ENCODE measurements at regions not wholly inside any gene's neighbourhood (a gene's known extent, or its start where the extent isn't known, plus 50 kb on each side); places are given as distances from the start of the nearest gene placed in this dataset.

GRCh38 chr16:52191531-52192134, 355.3 kb downstream of the TOX3 start:
- H2AFZ ChIP-seq (ENCODE audit: low read length), result no peak overlapping the region
- ChIA-PET CTCF (ENCODE audit: low intra/inter-chr PET ratio, low total read pairs) (interaction anchor here (0.6 to 2.9 kb wide), 5 partner anchors 123 to 721 kb away, joined by 3 to 31 read pairs (median 4); no protein-coding TSS in a partner anchor), POLR2A (interaction anchor here (1.0 to 1.5 kb wide), 6 partner anchors 297 to 670 kb away, joined by 3 to 7 read pairs (median 4); partner anchors contain the start of gene TOX3)
- H3K9ac ChIP-seq (ENCODE audit: insufficient read depth, low read depth, low read length), result no peak overlapping the region
- no peaks in the 10 kb centered on the region for H3K9me3 ChIP-seq (ENCODE audit: low read length)
- no peaks in the 10 kb centered on the region for H4K20me1 ChIP-seq (ENCODE audit: insufficient read depth, low read length)
- BruUV-seq (replicated peaks), result no TSS peak
- no peaks in the 10 kb centered on the region for H3K79me2 ChIP-seq (ENCODE audit: insufficient read depth, low read length)
- in situ Hi-C loops (cut with HindIII; ENCODE audit: extremely low pct_ligation_motif_present, low pct_unique_long_range_greater_than_20kb), result loop anchor here (5.0 to 10.0 kb wide), 2 partner anchors 353 to 671 kb away; partner anchors contain the start of gene TOX3
- no peak overlapping the region for H3K4me3 ChIP-seq (replicated peaks in 1 of 3; ENCODE audit: insufficient read depth in 1 of 3, low read depth in 2 of 3, low read length in 3 of 3)
- H3K27me3 ChIP-seq (ENCODE audit: control insufficient read depth in 1 of 2, insufficient read depth in 2 of 2, low read length in 2 of 2), result no peaks in the 10 kb centered on the region
- H3K27ac ChIP-seq (ENCODE audit: extremely low read length, insufficient read depth, low read length), result no peak overlapping the region
- H3K4me1 ChIP-seq (ENCODE audit: insufficient read depth, low read length), result peaks cover 9% of the 10 kb centered on the region
- ATAC-seq (peak; percentile 74), FAIRE-seq (peak; percentile 90), DNase-seq (ENCODE audit: low spot score) (peak; percentile 76)
- intact Hi-C loops (cut with micrococcal nuclease; ENCODE audit: unreplicated experiment), result loop anchor here (1.0 to 5.0 kb wide), 6 partner anchors 241 to 831 kb away; no protein-coding TSS in a partner anchor
- WGBS (ENCODE audit: low lambda C conversion rate), result 51% methylated on average over 7 of the region's 7 CpGs
- H3K4me2 ChIP-seq (ENCODE audit: low read depth, low read length), result no peak overlapping the region
- H3K36me3 ChIP-seq (replicated peaks in 1 of 2; ENCODE audit: control insufficient read depth in 1 of 2, insufficient read depth in 2 of 2, low read length in 2 of 2), result no peaks in the 10 kb centered on the region
- TF ChIP-seq ELF3 (CRISPR knock-in tag; IDR thresholded peaks at IDR 0.05) (peak; percentile 60), GATAD2A (CRISPR knock-in tag; IDR thresholded peaks at IDR 0.05) (peak; percentile 55), ZNF24 (IDR thresholded peaks at IDR 0.05) (0 out of 2 replicates have a peak, but pooled peaks have one; percentile 48), ATF2 (CRISPR knock-in tag; IDR thresholded peaks at IDR 0.05) (peak; percentile 33; the same call in 1 of the 2 replicates), ERF (CRISPR knock-in tag; IDR thresholded peaks at IDR 0.05) (peak; percentile 49; the same call in 1 of the 2 replicates), RCOR2 (CRISPR knock-in tag; IDR thresholded peaks at IDR 0.05) (peak; percentile 26; the same call in 1 of the 2 replicates), ZMYM4 (CRISPR knock-in tag; IDR thresholded peaks at IDR 0.05) (peak; percentile 55), SOX6 (IDR thresholded peaks at IDR 0.05) (no peak), SOX6 (CRISPR knock-in tag; IDR thresholded peaks at IDR 0.05) (peak; percentile 58; the same call in 1 of the 2 replicates), MYPOP (CRISPR knock-in tag; IDR thresholded peaks at IDR 0.05) (no peak), FOXA3 (CRISPR knock-in tag; IDR thresholded peaks at IDR 0.05) (peak; percentile 45), KDM3A (CRISPR knock-in tag; IDR thresholded peaks at IDR 0.05; ENCODE audit: low read depth) (peak; percentile 75; the same call in 1 of the 2 replicates), ZNF644 (CRISPR knock-in tag; IDR thresholded peaks at IDR 0.05; ENCODE audit: low read depth) (peak; percentile 57; the same call in 1 of the 2 replicates), MIXL1 (CRISPR knock-in tag; IDR thresholded peaks at IDR 0.05) (peak; percentile 81)
- TF ChIP-seq, protein P1, sequence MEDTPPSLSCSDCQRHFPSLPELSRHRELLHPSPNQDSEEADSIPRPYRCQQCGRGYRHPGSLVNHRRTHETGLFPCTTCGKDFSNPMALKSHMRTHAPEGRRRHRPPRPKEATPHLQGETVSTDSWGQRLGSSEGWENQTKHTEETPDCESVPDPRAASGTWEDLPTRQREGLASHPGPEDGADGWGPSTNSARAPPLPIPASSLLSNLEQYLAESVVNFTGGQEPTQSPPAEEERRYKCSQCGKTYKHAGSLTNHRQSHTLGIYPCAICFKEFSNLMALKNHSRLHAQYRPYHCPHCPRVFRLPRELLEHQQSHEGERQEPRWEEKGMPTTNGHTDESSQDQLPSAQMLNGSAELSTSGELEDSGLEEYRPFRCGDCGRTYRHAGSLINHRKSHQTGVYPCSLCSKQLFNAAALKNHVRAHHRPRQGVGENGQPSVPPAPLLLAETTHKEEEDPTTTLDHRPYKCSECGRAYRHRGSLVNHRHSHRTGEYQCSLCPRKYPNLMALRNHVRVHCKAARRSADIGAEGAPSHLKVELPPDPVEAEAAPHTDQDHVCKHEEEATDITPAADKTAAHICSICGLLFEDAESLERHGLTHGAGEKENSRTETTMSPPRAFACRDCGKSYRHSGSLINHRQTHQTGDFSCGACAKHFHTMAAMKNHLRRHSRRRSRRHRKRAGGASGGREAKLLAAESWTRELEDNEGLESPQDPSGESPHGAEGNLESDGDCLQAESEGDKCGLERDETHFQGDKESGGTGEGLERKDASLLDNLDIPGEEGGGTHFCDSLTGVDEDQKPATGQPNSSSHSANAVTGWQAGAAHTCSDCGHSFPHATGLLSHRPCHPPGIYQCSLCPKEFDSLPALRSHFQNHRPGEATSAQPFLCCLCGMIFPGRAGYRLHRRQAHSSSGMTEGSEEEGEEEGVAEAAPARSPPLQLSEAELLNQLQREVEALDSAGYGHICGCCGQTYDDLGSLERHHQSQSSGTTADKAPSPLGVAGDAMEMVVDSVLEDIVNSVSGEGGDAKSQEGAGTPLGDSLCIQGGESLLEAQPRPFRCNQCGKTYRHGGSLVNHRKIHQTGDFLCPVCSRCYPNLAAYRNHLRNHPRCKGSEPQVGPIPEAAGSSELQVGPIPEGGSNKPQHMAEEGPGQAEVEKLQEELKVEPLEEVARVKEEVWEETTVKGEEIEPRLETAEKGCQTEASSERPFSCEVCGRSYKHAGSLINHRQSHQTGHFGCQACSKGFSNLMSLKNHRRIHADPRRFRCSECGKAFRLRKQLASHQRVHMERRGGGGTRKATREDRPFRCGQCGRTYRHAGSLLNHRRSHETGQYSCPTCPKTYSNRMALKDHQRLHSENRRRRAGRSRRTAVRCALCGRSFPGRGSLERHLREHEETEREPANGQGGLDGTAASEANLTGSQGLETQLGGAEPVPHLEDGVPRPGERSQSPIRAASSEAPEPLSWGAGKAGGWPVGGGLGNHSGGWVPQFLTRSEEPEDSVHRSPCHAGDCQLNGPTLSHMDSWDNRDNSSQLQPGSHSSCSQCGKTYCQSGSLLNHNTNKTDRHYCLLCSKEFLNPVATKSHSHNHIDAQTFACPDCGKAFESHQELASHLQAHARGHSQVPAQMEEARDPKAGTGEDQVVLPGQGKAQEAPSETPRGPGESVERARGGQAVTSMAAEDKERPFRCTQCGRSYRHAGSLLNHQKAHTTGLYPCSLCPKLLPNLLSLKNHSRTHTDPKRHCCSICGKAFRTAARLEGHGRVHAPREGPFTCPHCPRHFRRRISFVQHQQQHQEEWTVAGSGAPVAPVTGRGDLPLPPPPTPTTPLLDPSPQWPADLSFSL (CRISPR knock-in tag; IDR thresholded peaks at IDR 0.05), result no peak
- TF ChIP-seq, protein P2, sequence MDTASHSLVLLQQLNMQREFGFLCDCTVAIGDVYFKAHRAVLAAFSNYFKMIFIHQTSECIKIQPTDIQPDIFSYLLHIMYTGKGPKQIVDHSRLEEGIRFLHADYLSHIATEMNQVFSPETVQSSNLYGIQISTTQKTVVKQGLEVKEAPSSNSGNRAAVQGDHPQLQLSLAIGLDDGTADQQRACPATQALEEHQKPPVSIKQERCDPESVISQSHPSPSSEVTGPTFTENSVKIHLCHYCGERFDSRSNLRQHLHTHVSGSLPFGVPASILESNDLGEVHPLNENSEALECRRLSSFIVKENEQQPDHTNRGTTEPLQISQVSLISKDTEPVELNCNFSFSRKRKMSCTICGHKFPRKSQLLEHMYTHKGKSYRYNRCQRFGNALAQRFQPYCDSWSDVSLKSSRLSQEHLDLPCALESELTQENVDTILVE (CRISPR knock-in tag; IDR thresholded peaks at IDR 0.05), result peak; percentile 71
